ENCODE measurements at regions not wholly inside any gene's neighbourhood (a gene's known extent, or its start where the extent isn't known, plus 50 kb on each side); places are given as distances from the start of the nearest gene placed in this dataset.

- DNase-seq, result no peak
- H3K36me3 ChIP-seq (ENCODE audit: insufficient read depth in 1 of 2, low read depth in 1 of 2), result no peaks in the 10 kb centered on the region
Observed at GRCh38 chr6:80566361-80566760, 459.9 kb downstream of the BCKDHB start.

GRCh38 chr6:80553071-80553740 lies 446.7 kb downstream of the BCKDHB start:
- no peak overlapping the region for H3K27ac ChIP-seq
- no peaks in the 10 kb centered on the region for H3K27me3 ChIP-seq (ENCODE audit: insufficient read depth in 3 of 3, low read length in 2 of 3)
- intact Hi-C loops (cut with DNase I), result no loop called here
- DNase-seq (no peak), ATAC-seq (no peak)
- 67 to 74% (median 70%) methylated on average over 5 of the region's 5 CpGs for WGBS, 3 donors
- no peaks in the 10 kb centered on the region for H3K36me3 ChIP-seq (ENCODE audit: insufficient read depth in 1 of 2, low read depth in 1 of 2)
- no peaks in the 10 kb centered on the region for H3K4me1 ChIP-seq
- H3K4me3 ChIP-seq, result no peak overlapping the region
- no peak for TF ChIP-seq CTCF (IDR thresholded peaks at IDR 0.05)
- no peaks in the 10 kb centered on the region for H3K9me3 ChIP-seq

More at GRCh38 chr6:80566361-80566760, 459.9 kb downstream of the BCKDHB start:
- Histone ChIP-seq H3K27me3 (ENCODE audit: insufficient read depth in 3 of 3, low read length in 2 of 3) (no peaks in the 10 kb centered on the region), H3K27ac (no peak overlapping the region), H3K9me3 (no peaks in the 10 kb centered on the region), H3K4me1 (no peaks in the 10 kb centered on the region), H3K4me3 (no peak overlapping the region)
- no peak for TF ChIP-seq CTCF (IDR thresholded peaks at IDR 0.05)
- intact Hi-C loops (cut with DNase I), result no loop called here
- 62 to 89% (median 88%) methylated on average over 1 of the region's 1 CpG for WGBS, 3 donors
- ATAC-seq, result no peak

- no peak for ATAC-seq
- no peaks in the 10 kb centered on the region for H3K9me3 ChIP-seq
- no peaks in the 10 kb centered on the region for H3K27me3 ChIP-seq (ENCODE audit: insufficient read depth in 3 of 3, low read length in 2 of 3)
- no peak for DNase-seq
- WGBS, 3 donors, result 75 to 84% (median 82%) methylated on average over 4 of the region's 4 CpGs
- H3K27ac ChIP-seq, result no peak overlapping the region
- no peaks in the 10 kb centered on the region for H3K36me3 ChIP-seq (ENCODE audit: insufficient read depth in 1 of 2, low read depth in 1 of 2)
- no peak overlapping the region for H3K4me3 ChIP-seq
- intact Hi-C loops (cut with DNase I), result no loop called here
- no peaks in the 10 kb centered on the region for H3K4me1 ChIP-seq
- no peak for TF ChIP-seq CTCF (IDR thresholded peaks at IDR 0.05)
Observed at GRCh38 chr6:80550748-80551147, 444.3 kb downstream of the BCKDHB start.

GRCh38 chr6:80550281-80550680 lies 443.8 kb downstream of the BCKDHB start:
- H3K27ac ChIP-seq, result no peak overlapping the region
- 21 to 41% (median 33%) methylated on average over 2 of the region's 2 CpGs for WGBS, 3 donors
- no peak overlapping the region for H3K4me3 ChIP-seq
- H3K4me1 ChIP-seq, result no peaks in the 10 kb centered on the region
- no peak for TF ChIP-seq CTCF (IDR thresholded peaks at IDR 0.05)
- no peaks in the 10 kb centered on the region for H3K9me3 ChIP-seq
- intact Hi-C loops (cut with DNase I), result no loop called here
- ATAC-seq, result no peak
- no peaks in the 10 kb centered on the region for H3K36me3 ChIP-seq (ENCODE audit: insufficient read depth in 1 of 2, low read depth in 1 of 2)
- no peak for DNase-seq
- no peaks in the 10 kb centered on the region for H3K27me3 ChIP-seq (ENCODE audit: insufficient read depth in 3 of 3, low read length in 2 of 3)

- TF ChIP-seq CTCF (IDR thresholded peaks at IDR 0.05), result no peak
- ATAC-seq (no peak), DNase-seq (no peak)
- intact Hi-C loops (cut with DNase I), result no loop called here
- WGBS, 3 donors, result 80 to 88% (median 87%) methylated on average over 6 of the region's 6 CpGs
- H3K27me3 ChIP-seq (ENCODE audit: insufficient read depth in 3 of 3, low read length in 2 of 3), result no peaks in the 10 kb centered on the region
- no peaks in the 10 kb centered on the region for H3K4me1 ChIP-seq
- no peaks in the 10 kb centered on the region for H3K9me3 ChIP-seq
- H3K4me3 ChIP-seq, result no peak overlapping the region
- no peak overlapping the region for H3K27ac ChIP-seq
- no peaks in the 10 kb centered on the region for H3K36me3 ChIP-seq (ENCODE audit: insufficient read depth in 1 of 2, low read depth in 1 of 2)
Observed at GRCh38 chr6:80548532-80548931, 442.1 kb downstream of the BCKDHB start.

Data from psoas muscle (tissue), 7 donors.